NCI-H1417 (cell line): ENCODE measurements at regions not wholly inside any gene's neighbourhood (a gene's known extent, or its start where the extent isn't known, plus 50 kb on each side); places are given as distances from the start of the nearest gene placed in this dataset.
"Not testable (repeated sequence)": the region's sequence is repeated elsewhere in the genome, so short reads cannot be mapped to it uniquely, and the experiment has no call there.

Experiments
- DNase-seq, 3 experiments: peaks; one replicate each; lab custom pipeline; 2025; lab: John Stamatoyannopoulos, UW

DNA sequence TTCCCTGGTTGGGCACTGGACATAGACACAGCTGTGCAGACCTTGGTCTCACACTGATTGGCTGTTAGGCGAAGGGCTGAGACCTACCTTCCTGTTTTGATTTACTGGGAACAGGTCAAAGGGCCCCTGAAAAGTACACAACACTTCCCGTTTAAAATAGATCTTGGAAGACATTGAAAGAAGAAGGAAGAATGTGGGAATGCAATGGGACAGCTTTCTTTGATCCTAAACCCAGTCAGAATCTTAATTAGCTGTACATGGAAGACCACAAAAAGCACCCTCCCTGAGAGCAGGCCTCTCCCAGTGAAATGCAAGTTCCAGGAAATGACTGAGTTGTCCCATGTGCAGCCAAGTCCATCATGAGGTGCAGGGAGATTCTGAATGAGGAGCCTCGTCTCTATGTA, 83.6 kb upstream of the EXOC2 start:
- DNase-seq, result no peak

DNA sequence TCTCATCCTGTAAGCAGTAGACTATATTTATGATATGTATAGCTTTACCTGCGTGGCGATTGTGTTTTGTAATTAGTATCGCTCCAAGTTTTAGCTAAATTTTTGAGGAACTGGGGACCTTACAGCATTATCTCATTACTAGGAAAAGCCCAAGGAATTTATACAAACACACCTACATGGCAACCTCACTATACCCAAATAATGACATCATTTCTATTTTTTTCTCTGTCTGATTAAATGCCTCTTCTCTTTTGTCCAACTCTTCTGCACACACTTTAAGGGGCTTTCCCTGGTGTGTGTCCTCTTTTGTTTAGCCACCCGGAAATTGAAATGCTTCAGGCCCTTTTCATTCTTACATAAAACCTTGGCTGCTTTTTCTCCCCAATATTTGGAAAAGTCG, 82.9 kb upstream of the EXOC2 start:
- no peak for DNase-seq

DNA sequence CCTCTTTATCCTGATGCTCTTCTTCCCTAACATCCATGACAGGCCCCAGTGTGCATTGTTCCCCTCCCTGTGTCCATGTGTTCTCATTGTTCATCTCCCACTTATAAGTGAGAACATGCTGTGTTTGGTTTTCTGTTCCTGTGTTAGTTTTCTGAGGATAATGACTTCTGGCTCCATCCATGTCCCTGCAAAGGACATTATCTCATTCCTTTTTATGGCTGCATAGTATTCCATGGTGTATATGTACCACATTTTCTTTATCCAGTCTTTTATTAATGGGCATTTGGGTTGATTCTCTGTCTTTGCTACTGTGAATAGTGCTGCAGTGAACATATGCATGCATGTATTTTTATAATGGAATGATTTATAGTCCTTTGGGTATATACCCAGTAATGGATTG, 78.7 kb upstream of the EXOC2 start:
- DNase-seq, result not testable (repeated sequence)

DNA sequence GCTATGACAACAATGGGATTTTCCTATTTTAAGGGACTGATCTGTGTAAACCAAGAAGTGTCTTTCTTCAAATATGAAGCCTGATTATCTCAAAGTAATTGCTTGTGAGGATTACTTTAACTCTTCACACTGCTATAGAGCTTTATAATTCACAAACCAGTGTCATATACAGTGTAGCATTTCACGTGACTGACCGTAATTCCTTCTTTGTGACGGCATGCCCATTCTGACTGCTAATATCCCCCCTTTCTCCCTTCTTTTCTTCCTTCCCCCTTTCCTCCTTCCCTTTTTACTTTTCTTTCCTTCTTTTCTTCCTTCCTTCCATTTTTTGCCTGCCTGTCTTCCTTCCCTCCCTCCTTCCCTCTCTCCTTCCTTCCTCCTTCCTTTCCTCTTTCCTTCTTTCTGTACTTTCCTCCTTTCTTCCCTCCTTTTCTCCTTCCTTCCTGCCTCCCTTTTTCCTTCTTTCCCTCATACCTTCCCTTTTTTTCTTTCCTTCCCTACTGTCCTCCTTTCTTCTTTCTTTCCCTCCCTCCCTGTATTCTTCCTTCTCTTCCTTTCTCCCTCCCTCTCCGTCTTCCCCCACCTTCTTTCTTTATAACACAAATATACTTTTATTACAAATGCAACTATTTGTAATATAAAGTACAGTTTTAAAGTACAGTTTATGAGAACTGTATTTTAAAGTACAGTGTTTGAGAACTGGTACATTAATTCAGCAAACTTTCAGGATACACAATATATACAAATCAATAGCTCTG, 75.0 kb upstream of the EXOC2 start:
- no peak for DNase-seq

DNA sequence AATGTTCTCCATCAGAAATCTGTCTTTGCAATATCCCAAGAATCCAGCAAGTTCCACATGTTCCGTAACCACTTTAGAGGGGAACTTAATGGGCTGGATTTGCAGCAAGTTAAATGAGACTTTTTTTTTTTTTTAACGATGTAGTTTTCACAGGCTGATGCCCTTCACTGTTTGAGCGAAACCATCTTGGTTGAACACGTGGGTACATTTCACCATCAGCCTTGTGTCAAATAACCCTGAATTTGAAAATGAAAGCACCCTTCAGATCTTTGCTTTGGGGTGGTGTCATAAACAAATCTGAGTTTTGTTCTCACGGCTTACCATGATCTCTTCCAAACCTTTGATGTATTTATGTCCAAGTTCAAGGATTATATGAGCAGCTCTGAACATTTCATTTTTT, 73.7 kb upstream of the EXOC2 start:
- DNase-seq, result no peak

DNA sequence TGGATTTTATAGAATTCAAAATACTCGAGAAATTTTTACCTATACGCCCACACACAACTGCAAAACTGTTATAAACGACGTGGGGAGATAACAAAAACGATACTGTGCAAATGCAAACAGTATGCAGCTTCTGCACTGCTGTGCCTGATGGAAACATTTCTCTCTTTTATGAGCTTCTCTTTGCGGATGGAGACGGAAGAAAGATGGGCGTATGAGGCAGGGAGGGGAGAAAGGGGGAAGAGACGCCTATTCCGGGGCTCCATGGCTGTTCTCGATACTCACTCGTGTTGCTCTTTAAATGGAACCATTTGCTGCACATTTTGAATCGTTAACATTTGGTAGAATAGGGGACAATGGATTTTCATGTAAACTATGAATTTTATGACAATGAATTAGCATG, 69.1 kb upstream of the EXOC2 start:
- DNase-seq, result no peak

DNA sequence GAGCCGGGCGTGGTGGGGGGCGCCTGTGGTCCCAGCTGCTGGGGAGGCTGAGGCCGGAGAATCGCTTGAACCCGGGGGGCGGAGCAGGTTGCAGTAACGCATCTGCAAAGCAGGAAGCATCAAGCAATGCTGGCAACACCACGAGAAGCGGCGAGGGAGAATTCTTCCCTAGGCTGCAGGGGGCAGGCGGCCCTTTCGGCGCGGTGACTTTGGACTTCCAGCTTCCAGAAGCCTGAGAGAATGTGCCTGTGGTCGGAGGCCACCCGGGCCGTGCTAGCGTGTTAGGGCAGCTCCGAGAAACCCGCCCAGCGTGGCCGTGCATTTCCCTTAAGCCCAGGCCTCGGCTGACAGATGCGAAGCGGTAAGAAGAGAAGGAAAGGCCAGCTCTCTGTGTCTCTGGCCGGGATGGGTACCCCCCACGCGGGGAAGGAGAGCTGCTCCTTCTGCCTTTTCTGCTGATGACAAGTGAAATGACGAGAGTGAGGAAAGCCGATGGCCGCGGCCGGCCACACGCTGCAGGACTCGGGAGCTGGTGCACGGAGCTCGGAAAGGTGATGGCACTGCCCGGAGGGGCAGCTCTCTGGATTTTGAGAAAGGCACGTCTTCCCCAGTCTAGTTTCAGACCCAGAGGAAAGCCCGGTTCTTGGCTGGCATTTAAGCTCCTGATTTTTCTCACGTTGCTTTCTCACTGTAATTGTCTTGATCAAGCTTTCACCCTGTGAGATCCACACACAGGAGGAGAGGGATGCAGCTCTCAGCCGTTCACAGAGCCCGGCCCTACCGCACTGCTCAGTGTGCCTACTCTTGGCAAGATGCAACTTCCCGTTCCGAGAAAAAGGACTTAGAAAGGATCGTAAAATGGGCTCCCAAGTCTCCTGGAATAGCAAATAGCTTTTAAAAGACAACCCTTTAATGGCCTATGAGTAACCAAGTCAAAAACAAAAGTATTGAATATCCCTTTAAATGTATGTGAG, 68.3 kb upstream of the EXOC2 start:
- DNase-seq, result no peak

DNA sequence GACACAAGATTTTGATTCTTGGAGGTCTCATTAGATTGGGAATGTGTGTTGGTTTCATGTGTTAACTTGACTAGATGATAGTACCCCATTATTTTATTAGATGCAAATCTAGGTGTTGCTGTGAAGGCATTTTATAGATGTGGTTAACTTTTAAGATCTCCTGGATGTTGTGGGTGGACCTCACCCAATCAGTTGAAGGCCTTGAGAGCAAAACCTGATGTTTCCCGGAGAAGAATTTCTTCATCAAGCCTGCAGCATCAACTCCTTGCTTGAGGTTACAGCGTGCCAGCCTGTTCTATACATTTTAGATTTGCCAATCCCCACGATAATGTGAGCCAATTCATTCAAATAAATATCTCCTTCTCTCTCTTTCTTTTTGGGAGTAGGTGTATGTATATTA, 66.8 kb upstream of the EXOC2 start:
- no peak for DNase-seq

DNA sequence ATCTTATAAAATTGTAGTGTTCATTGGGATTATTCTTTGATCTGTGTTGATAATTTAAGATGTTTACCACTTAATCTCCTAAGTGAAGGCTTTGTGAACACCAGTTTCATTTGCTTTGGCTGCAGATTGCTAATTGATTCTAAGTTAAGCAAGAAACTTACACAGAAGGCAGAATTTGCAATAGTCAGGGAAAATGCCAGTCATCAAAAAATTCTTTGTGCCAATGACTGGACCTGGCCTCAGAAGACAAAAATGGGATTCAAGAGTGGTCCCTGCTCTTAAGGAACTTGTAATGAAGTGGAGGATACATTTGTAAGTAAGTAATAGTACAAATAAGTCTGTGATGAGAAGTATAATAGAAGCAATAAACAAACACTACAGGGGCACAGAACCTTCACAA, 63.3 kb upstream of the EXOC2 start:
- no peak for DNase-seq

DNA sequence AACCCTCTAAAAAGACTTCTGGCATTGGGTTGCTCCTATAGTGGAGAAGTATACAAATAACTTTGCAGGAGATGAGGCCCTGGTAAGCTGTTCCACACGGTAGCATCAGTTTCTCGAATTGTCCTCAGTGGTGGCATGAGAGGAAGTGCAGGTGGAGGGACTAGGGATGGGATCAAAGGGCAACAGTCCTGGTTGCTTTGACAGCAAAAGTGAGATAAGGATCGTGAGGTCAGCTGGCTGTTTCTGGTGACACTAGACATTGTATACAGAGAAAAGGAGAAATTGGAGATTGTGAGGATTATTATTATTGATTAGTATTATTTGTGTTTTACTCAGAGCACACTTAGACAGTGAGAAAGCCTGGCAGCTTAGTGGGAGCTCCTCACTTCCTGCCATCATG, 61.3 kb upstream of the EXOC2 start:
- DNase-seq, result no peak

DNA sequence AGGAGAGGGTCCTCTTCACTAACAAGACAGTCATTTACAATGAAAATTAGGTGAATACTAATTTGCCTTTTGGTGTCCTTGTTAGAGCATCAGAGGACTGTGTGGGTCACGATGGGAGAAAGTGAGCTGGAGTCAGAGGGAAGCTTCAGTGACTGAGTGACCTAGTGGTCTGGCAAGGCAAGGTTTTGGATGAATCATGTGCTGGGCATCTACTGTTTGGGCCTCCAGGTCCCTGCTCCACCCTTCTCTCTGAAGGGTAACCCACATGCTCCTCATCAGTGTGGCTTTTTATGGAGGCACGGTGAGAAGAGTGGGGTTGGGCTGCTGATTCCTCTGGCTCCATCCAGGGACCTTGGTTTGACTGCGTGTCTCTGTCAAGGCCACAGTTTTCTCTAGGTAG, 60.5 kb upstream of the EXOC2 start:
- DNase-seq, result no peak

DNA sequence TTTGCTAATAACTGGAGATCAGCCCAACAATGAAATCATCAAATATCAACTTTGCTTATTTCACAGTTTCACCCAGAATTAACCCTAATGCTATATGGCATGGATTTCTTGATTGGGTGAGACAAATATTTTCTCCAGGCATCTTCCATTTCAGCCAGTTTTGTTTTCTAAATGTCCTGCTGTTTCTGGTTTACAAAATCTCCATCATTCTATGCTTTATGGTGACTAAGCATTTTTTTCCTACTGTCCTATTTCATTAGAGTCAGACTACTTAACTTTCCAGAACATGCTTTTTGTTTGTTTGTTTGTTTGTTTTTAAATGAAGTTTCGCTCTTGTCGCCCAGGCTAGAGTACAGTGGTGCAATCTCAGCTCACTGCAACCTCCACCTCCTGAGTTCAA, 59.5 kb upstream of the EXOC2 start:
- DNase-seq, result no peak

DNA sequence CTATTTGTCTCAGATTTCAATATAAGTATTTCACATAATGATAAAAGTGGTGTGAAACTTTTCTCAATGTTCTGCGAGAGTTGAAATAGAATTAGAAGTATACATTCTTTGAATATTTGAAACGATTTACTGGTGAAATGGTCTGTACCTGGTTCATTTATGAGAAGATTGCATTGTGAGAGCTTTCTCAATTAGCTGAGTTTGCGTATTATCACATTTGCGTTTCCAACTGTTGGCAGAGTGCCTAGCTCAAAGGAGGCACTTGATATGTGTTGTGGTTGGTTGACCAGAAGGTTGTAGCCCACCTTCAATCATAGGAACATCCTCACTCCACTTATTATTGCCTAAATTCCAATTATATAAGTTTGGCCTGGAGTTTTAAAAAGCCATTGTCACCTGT, 58.8 kb upstream of the EXOC2 start:
- DNase-seq, result no peak

DNA sequence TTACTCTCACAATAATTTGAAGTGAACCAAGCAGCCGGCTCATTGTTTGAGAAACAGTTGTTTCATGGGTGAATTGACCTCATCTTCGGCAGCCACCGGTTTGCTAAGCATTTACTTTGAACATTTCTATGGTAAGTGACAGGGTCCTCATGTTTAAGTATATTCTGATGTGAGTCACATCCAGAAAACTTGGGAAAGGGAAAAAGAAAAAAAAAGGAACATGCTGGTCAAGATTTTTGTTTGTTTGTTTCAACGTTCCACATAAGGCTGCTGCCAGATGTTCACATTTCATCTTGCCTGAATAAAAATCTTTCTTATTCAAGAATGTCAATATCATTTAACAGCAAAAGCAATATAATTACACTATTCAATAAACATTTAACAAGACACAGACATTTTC, 55.0 kb upstream of the EXOC2 start:
- no peak for DNase-seq

DNA sequence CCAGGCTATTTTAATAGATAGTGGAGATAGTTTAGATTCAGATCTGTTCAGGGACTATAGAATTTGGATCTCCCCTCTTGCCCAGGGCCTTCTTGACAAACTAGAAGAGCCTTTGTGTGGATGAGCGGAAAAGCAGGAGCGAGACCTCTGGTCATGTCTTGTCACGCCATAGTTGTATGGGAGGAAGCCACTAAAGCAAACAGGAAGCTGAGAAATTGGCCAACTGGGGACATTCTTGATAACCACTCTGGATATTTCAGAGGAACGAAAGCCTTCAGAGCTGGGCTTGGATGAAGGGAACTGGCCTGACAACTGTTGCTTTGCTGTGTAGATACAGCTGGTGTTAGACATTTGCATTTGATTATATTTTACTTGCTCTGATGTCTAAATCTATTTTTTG, 54.1 kb upstream of the EXOC2 start:
- no peak for DNase-seq

DNA sequence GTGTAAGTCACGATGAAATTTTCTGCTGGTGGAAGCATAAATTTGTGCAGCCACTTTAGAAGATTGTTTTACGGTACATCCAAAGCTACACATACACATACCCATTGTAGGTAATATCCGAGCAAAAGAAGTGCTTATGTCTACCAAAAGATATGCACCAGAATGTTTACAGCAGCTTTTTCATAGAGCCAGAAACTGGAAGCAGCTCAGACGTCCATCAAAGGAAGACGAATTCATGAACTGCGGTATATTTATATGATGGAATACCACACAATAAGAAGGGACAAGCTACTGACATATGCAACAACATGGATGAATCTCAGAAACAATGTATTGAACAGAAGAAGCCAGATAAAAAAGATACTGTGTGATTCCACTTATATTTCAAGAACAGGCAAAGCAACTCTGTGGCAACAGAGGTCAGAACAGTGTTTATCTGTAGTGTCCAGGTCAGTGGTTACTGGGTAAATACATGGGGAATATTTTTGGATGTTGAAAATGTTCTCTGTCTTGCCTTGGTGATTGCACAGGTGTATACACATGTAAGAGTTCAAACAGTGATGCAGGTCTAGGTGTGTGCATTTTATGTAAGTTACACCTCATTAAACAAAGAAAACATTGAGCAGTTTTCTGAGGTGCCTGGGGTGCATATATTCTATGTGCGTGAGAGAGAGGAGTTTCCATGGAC, 51.9 kb upstream of the EXOC2 start:
- peak in 1 of 3 experiments; percentile 52 for DNase-seq

DNA sequence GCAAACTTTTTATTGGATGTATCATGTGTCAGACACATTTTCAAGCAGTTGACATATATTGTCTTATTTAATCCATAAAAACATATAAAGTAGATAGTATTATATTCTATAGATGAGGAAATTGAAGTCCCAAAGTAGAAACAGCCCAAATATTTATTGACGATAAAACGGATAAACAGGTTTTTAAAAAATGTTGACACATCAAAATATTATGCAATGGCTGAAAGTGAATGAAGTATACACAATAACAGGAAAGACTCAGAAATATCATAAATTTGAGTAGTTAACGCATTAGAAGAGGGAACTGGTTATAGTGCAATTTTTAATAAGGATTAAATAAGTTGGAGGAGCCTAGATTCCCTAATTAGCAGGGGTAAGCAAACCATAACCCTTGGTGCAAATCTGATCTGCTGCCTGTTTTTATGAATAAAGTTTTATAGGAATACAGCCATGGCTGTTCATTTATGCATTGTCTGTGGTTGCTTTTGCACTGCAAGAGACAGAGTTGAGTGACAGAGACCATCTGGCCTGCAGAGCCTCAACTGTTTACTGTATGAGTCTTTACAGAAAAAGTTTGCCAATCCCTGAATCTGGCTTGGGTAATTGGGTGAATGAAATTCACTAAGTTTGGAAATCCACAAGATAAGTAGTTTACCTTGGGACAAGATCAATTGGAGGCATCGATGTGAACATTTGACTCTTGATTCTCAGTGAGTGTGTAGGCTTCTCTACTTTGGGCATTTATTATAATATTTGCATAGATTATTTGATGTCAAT, 50.6 kb upstream of the EXOC2 start:
- no peak for DNase-seq
